ENCODE measurements at regions not wholly inside any gene's neighbourhood (a gene's known extent, or its start where the extent isn't known, plus 50 kb on each side); places are given as distances from the start of the nearest gene placed in this dataset.

DNA sequence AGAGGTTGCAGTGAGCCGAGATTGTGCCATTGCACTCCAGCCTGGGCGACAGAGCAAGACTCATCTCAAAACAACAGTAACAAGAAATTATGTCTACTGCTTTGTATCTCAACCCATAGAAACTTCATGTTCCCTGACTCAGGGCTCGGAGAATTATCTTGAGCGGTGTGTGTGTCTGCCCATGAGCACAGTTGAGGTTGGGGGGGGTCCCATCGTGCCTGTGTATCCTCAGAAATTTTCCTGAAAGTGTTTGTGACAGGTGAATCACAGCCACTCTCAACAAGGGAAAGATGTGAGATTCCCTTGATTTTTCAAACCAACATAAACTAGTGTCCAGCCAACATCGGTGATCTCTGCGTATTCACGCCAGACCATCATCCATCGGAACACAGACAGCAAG lies 319.1 kb downstream of the ASMT start (continued):
- TF ChIP-seq ASH2L (IDR thresholded peaks at IDR 0.05; ENCODE audit: low read length) = no peak
- no peak for TF ChIP-seq BRCA1 (IDR thresholded peaks at IDR 0.05; ENCODE audit: low read depth, low read length)

Measured in H1 (cell line).